H1 (cell line): ENCODE measurements at regions not wholly inside any gene's neighbourhood (a gene's known extent, or its start where the extent isn't known, plus 50 kb on each side); places are given as distances from the start of the nearest gene placed in this dataset.

ENCODE experiments used
- CBX5 ChIP-seq: fragments of 300-800, 300-1000 bp; sonication (generic); IDR thresholded peaks from 2 replicates; pipeline ENCODE4 v1.7.1; 2016; ENCODE audit warnings: antibody characterized with exemption, low read length, low read depth
- FOSL1 ChIP-seq: IDR thresholded peaks from 2 replicates; pipeline ENCODE4 v1.6.1; 2011; ENCODE audit warnings: mild to moderate bottlenecking, low read depth, low read length, moderate library complexity; ENCODE audit not compliant: insufficient read depth
- GTF2F1 ChIP-seq: IDR thresholded peaks from 2 replicates; pipeline ENCODE4 v1.6.1; 2012; ENCODE audit warnings: low read depth, low read length, improper control_type of control experiment, borderline replicate concordance
- NRF1 ChIP-seq: IDR thresholded peaks from 2 replicates; pipeline ENCODE4 v1.6.1; 2011; ENCODE audit warnings: mild to moderate bottlenecking, low read depth, low read length, improper control_type of control experiment
- TAF7 ChIP-seq: optimal IDR thresholded peaks from 2 replicates; pipeline ENCODE3; 2011; ENCODE audit warnings: low read depth, mild to moderate bottlenecking, inconsistent platforms, low read length, moderate library complexity, borderline replicate concordance
- TF ChIP-seq, protein P1 (sequence below): IDR thresholded peaks from 2 replicates; pipeline ENCODE4 v1.6.1; 2011; ENCODE audit warnings: low read length, improper control_type of control experiment

DNA sequence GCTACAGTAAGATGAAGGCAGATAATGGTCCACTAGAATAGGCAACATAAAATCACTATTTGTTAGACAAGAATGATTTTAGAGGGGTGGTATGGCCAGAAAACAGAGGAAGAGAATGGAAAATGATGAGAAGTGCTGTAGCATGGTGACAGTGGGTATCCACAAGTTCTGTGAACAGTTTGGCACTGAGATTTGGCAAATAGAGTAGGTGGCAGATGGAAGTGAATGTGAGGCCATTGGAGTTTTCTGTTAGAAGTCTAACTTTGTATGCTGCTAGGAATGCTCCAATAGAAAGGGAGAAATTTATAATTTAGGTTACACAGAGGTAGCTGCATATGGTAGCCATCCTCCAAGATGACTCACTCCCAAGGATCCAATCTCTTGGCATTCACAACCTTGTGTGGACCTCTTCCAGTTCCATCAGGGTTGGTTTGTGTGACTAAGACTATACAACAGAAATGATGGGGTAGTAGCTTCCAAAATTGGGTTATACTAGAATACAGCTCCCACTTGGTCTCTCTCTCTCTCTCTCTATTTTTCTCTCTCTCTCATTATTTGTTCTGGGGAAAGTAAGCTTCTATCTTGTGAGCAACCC is 646.9 kb upstream of the ZNF608 start (continued):
- TF ChIP-seq GTF2F1, result no peak
- TF ChIP-seq, protein P1, sequence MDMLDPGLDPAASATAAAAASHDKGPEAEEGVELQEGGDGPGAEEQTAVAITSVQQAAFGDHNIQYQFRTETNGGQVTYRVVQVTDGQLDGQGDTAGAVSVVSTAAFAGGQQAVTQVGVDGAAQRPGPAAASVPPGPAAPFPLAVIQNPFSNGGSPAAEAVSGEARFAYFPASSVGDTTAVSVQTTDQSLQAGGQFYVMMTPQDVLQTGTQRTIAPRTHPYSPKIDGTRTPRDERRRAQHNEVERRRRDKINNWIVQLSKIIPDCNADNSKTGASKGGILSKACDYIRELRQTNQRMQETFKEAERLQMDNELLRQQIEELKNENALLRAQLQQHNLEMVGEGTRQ, result no peak
- no peak for TF ChIP-seq FOSL1
- no peak for TF ChIP-seq NRF1
- no peak for TF ChIP-seq TAF7
- TF ChIP-seq CBX5, result no peak
- TF ChIP-seq, all 59 proteins: peak for 0
